ENCODE measurements at regions not wholly inside any gene's neighbourhood (a gene's known extent, or its start where the extent isn't known, plus 50 kb on each side); places are given as distances from the start of the nearest gene placed in this dataset.

DNA sequence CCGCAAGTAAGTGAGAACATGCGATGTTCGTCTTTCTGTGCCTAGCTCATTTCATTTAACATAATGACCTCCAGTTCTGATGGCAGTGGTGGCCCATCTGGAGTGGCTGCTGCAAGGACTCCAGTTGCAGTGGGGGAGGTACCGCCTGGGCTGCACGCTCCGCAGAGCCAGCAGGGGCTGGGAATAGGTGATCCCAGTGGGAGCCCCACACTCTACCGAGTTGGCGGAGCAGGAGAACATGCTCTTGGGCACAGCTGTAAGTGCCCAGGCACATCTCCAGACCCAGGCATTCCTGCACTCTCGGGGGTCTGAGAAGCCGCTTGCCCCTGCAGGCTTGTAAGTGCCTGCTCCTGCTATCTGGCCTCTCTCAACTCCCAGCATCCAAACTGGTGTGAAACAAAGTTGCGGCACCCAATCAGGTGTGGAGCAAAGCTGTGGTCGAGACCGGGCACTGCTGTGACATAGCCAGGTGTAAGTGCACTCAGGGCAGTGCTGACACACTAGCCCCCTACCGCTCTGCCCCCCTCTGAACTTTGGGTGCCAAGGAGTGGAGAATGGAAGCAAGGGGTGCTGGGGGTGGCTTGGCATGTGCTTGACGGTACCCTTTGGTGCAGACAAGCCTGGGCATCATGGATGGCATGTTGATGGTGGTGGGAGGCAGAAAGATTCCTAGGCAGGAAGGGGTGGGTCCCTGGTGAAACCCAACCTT is 130.2 kb downstream of the HTR1B start:
- peaks cover 0 to 29% (median 6%) of the 10 kb centered on the region in 11 donors for H3K9me3 Mint-ChIP-seq
- POLR2A ChIA-PET: no interaction called here
- CTCF ChIA-PET: no interaction called here
- no peaks in the 10 kb centered on the region for H3K4me1 Mint-ChIP-seq
- Histone ChIP-seq H3K36me3 (ENCODE audit: control insufficient read depth in 2 of 3, insufficient read depth in 3 of 3, low read length in 3 of 3) (no peaks in the 10 kb centered on the region), H3K4me1 (ENCODE audit: control insufficient read depth in 2 of 2, insufficient read depth in 2 of 2, low read length in 2 of 2) (no peaks in the 10 kb centered on the region), H3K27me3 (ENCODE audit: control insufficient read depth in 2 of 2, insufficient read depth in 2 of 2, low read length in 2 of 2) (no peaks in the 10 kb centered on the region), H3K4me3 (ENCODE audit: low read length) (no peak overlapping the region), H3K27ac (ENCODE audit: low read depth, low read length) (no peak overlapping the region), H3K9me3 (ENCODE audit: control insufficient read depth in 2 of 3, low read length in 3 of 3) (peaks cover 0 to 2% (median 0%) of the 10 kb centered on the region in 3 experiments)
- H3K27ac Mint-ChIP-seq: no peak overlapping the region
- DNase-seq (no peak), ATAC-seq (no peak)
- no peaks in the 10 kb centered on the region for H3K27me3 Mint-ChIP-seq
- H3K4me3 Mint-ChIP-seq: no peak overlapping the region
- intact Hi-C loops (cut with micrococcal nuclease): no loop called here
- H3K36me3 Mint-ChIP-seq: no peaks in the 10 kb centered on the region

DNA sequence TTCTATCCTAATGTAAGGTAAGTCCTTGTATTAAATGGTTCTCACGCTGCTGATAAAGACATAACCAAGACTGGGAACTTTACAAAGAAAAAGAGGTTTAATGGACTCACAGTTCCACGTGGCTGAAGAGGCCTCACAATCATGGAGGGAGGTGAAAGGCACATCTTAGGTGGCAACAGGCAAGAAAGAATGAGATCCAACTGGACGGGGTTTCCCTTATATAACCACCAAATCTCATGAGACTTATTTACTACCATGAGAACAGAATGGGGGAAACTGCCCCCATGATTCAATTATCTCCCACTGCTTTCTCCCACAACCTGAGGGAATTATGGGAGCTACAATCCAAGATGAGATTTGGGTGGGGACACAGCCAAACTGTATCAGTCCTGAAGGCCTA is 136.6 kb downstream of the HTR1B start:
- Histone ChIP-seq H3K27ac (ENCODE audit: low read depth, low read length) (no peak overlapping the region), H3K27me3 (ENCODE audit: control insufficient read depth in 2 of 2, insufficient read depth in 2 of 2, low read length in 2 of 2) (no peaks in the 10 kb centered on the region), H3K4me1 (ENCODE audit: control insufficient read depth in 2 of 2, insufficient read depth in 2 of 2, low read length in 2 of 2) (no peaks in the 10 kb centered on the region), H3K4me3 (ENCODE audit: low read length) (no peak overlapping the region), H3K36me3 (ENCODE audit: control insufficient read depth in 2 of 3, insufficient read depth in 3 of 3, low read length in 3 of 3) (no peaks in the 10 kb centered on the region), H3K9me3 (ENCODE audit: control insufficient read depth in 2 of 3, low read length in 3 of 3) (no peaks in the 10 kb centered on the region)
- CTCF ChIA-PET: interaction anchor here (0.6 kb wide), 1 partner anchor 22 kb away, joined by 3 read pairs; no protein-coding TSS in a partner anchor
- DNase-seq (no peak), ATAC-seq (no peak)
- Mint-ChIP-seq H3K27ac (no peak overlapping the region), H3K27me3 (no peaks in the 10 kb centered on the region), H3K36me3 (no peaks in the 10 kb centered on the region), H3K9me3 (peaks cover 0 to 12% (median 1%) of the 10 kb centered on the region in 11 donors), H3K4me3 (no peak overlapping the region), H3K4me1 (no peaks in the 10 kb centered on the region)
- POLR2A ChIA-PET: no interaction called here
- intact Hi-C loops (cut with micrococcal nuclease): no loop called here

- H3K9me3 Mint-ChIP-seq: peaks cover 0 to 12% (median 2%) of the 10 kb centered on the region in 11 donors
- no peaks in the 10 kb centered on the region for H3K27me3 Mint-ChIP-seq
- CTCF ChIA-PET: no interaction called here
- Histone ChIP-seq H3K27me3 (ENCODE audit: control insufficient read depth in 2 of 2, insufficient read depth in 2 of 2, low read length in 2 of 2) (no peaks in the 10 kb centered on the region), H3K27ac (ENCODE audit: low read depth, low read length) (no peak overlapping the region), H3K36me3 (ENCODE audit: control insufficient read depth in 2 of 3, insufficient read depth in 3 of 3, low read length in 3 of 3) (no peaks in the 10 kb centered on the region), H3K4me1 (ENCODE audit: control insufficient read depth in 2 of 2, insufficient read depth in 2 of 2, low read length in 2 of 2) (no peaks in the 10 kb centered on the region), H3K4me3 (ENCODE audit: low read length) (no peak overlapping the region), H3K9me3 (ENCODE audit: control insufficient read depth in 2 of 3, low read length in 3 of 3) (no peaks in the 10 kb centered on the region)
- intact Hi-C loops (cut with micrococcal nuclease): no loop called here
- ATAC-seq: no peak
- H3K4me3 Mint-ChIP-seq: no peak overlapping the region
- H3K27ac Mint-ChIP-seq: no peak overlapping the region
- POLR2A ChIA-PET: no interaction called here
- no peak for DNase-seq
- H3K36me3 Mint-ChIP-seq: no peaks in the 10 kb centered on the region
- no peaks in the 10 kb centered on the region for H3K4me1 Mint-ChIP-seq
These were observed 137.3 kb downstream of the HTR1B start for GRCh38 chr6:77326029-77326428.

DNA sequence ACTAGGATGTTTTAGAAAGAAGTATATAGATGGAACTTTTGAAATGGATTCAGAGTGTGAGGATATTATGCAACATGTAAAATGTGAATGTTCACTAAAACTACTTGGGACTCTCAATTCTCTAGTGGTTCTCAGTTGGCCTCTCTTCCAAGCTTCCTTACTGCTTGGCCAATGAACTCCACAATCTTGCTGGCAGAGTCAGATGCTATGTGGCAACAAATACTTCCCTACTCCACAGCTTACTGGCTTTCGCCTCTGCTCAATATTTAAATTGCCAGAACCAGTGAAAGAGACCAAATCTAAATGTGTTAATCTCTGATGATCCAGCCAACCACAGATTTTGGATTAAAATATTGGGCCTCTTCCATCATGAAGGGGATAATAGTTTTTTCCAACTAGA is 138.4 kb downstream of the HTR1B start:
- H3K27me3 ChIP-seq (ENCODE audit: control insufficient read depth in 2 of 2, insufficient read depth in 2 of 2, low read length in 2 of 2): no peaks in the 10 kb centered on the region
- H3K9me3 ChIP-seq (ENCODE audit: control insufficient read depth in 2 of 3, low read length in 3 of 3): no peaks in the 10 kb centered on the region
- H3K36me3 ChIP-seq (ENCODE audit: control insufficient read depth in 2 of 3, insufficient read depth in 3 of 3, low read length in 3 of 3): no peaks in the 10 kb centered on the region
- no peaks in the 10 kb centered on the region for H3K27me3 Mint-ChIP-seq
- no peak overlapping the region for H3K27ac ChIP-seq (ENCODE audit: low read depth, low read length)
- H3K27ac Mint-ChIP-seq: no peak overlapping the region
- no peaks in the 10 kb centered on the region for H3K36me3 Mint-ChIP-seq
- no peak overlapping the region for H3K4me3 Mint-ChIP-seq
- H3K9me3 Mint-ChIP-seq: peaks cover 0 to 12% (median 1%) of the 10 kb centered on the region in 11 donors
- no peaks in the 10 kb centered on the region for H3K4me1 ChIP-seq (ENCODE audit: control insufficient read depth in 2 of 2, insufficient read depth in 2 of 2, low read length in 2 of 2)
- CTCF ChIA-PET: no interaction called here
- POLR2A ChIA-PET: no interaction called here
- no peak for ATAC-seq
- intact Hi-C loops (cut with micrococcal nuclease): no loop called here
- no peak overlapping the region for H3K4me3 ChIP-seq (ENCODE audit: low read length)
- no peaks in the 10 kb centered on the region for H3K4me1 Mint-ChIP-seq
- no peak for DNase-seq

- POLR2A ChIA-PET: no interaction called here
- Mint-ChIP-seq H3K27ac (no peak overlapping the region), H3K4me1 (no peaks in the 10 kb centered on the region), H3K36me3 (no peaks in the 10 kb centered on the region), H3K4me3 (no peak overlapping the region), H3K9me3 (peaks cover 0 to 18% (median 1%) of the 10 kb centered on the region in 11 donors), H3K27me3 (no peaks in the 10 kb centered on the region)
- Histone ChIP-seq H3K27me3 (ENCODE audit: control insufficient read depth in 2 of 2, insufficient read depth in 2 of 2, low read length in 2 of 2) (no peaks in the 10 kb centered on the region), H3K4me3 (ENCODE audit: low read length) (no peak overlapping the region), H3K9me3 (ENCODE audit: control insufficient read depth in 2 of 3, low read length in 3 of 3) (no peaks in the 10 kb centered on the region), H3K36me3 (ENCODE audit: control insufficient read depth in 2 of 3, insufficient read depth in 3 of 3, low read length in 3 of 3) (no peaks in the 10 kb centered on the region), H3K27ac (ENCODE audit: low read depth, low read length) (no peak overlapping the region), H3K4me1 (ENCODE audit: control insufficient read depth in 2 of 2, insufficient read depth in 2 of 2, low read length in 2 of 2) (no peaks in the 10 kb centered on the region)
- no peak for ATAC-seq
- no peak for DNase-seq
- CTCF ChIA-PET: no interaction called here
- intact Hi-C loops (cut with micrococcal nuclease): no loop called here
These were observed 140.7 kb downstream of the HTR1B start for GRCh38 chr6:77322604-77323003.

DNA sequence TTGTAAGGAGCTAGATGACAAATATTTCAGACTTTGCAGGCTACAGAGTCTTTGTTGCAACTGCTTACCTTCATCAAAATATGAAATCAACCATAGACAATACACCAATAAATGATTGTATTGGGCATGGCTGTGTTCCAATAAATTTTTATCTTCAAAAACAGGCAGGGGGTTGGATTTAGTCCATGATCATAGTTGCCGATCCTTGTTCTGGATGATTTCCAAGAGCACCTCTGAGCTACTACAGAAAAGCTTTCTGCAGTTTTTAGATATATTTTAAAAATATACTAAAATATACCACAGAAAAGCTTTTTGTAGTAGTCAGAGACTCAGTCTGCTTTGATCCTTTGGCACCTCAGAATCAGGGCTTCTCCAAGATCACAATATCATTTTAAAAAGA is 145.0 kb downstream of the HTR1B start:
- intact Hi-C loops (cut with micrococcal nuclease): no loop called here
- POLR2A ChIA-PET: no interaction called here

DNA sequence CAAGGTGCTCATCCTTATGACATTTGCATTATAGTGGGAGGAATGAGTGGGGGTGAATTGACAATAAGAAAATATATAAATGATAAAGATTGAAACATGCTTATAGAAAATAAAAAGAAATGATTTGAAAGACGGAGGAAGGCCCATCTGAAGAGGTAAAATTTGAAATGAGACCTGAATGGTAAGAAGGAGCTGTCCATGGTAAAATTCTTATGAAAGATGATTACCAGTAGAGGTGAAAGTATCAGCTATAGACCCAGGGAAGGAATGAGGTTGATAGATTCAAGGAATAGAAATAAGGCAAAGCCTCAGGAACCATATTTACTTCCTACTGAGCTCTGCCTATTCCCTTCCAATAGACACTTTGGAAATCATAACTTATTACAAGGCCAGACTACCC is 149.7 kb downstream of the HTR1B start:
- Mint-ChIP-seq H3K36me3 (no peaks in the 10 kb centered on the region), H3K27me3 (no peaks in the 10 kb centered on the region), H3K4me1 (no peaks in the 10 kb centered on the region), H3K4me3 (no peak overlapping the region), H3K27ac (no peak overlapping the region), H3K9me3 (peaks cover 0 to 25% (median 2%) of the 10 kb centered on the region in 11 donors)
- no peak for ATAC-seq
- no peaks in the 10 kb centered on the region for H3K4me1 ChIP-seq (ENCODE audit: control insufficient read depth in 2 of 2, insufficient read depth in 2 of 2, low read length in 2 of 2)
- CTCF ChIA-PET: no interaction called here
- POLR2A ChIA-PET: no interaction called here
- no peaks in the 10 kb centered on the region for H3K27me3 ChIP-seq (ENCODE audit: control insufficient read depth in 2 of 2, insufficient read depth in 2 of 2, low read length in 2 of 2)
- intact Hi-C loops (cut with micrococcal nuclease): no loop called here
- no peak for DNase-seq
- H3K4me3 ChIP-seq (ENCODE audit: low read length): no peak overlapping the region
- H3K27ac ChIP-seq (ENCODE audit: low read depth, low read length): no peak overlapping the region
- no peaks in the 10 kb centered on the region for H3K9me3 ChIP-seq (ENCODE audit: control insufficient read depth in 2 of 3, low read length in 3 of 3)
- no peaks in the 10 kb centered on the region for H3K36me3 ChIP-seq (ENCODE audit: control insufficient read depth in 2 of 3, insufficient read depth in 3 of 3, low read length in 3 of 3)

More for the DNA sequence above, 145.0 kb downstream of the HTR1B start:
- Mint-ChIP-seq H3K36me3 (no peaks in the 10 kb centered on the region), H3K27me3 (no peaks in the 10 kb centered on the region), H3K4me1 (no peaks in the 10 kb centered on the region), H3K4me3 (no peak overlapping the region), H3K27ac (no peak overlapping the region), H3K9me3 (peaks cover 0 to 26% (median 2%) of the 10 kb centered on the region in 11 donors)
- CTCF ChIA-PET: no interaction called here
- no peaks in the 10 kb centered on the region for H3K36me3 ChIP-seq (ENCODE audit: control insufficient read depth in 2 of 3, insufficient read depth in 3 of 3, low read length in 3 of 3)
- H3K27me3 ChIP-seq (ENCODE audit: control insufficient read depth in 2 of 2, insufficient read depth in 2 of 2, low read length in 2 of 2): no peaks in the 10 kb centered on the region
- no peak for ATAC-seq
- no peak for DNase-seq
- no peak overlapping the region for H3K4me3 ChIP-seq (ENCODE audit: low read length)
- H3K4me1 ChIP-seq (ENCODE audit: control insufficient read depth in 2 of 2, insufficient read depth in 2 of 2, low read length in 2 of 2): no peaks in the 10 kb centered on the region
- H3K9me3 ChIP-seq (ENCODE audit: control insufficient read depth in 2 of 3, low read length in 3 of 3): no peaks in the 10 kb centered on the region
- no peak overlapping the region for H3K27ac ChIP-seq (ENCODE audit: low read depth, low read length)
